ENCODE measurements at regions not wholly inside any gene's neighbourhood (a gene's known extent, or its start where the extent isn't known, plus 50 kb on each side); places are given as distances from the start of the nearest gene placed in this dataset.
"Not testable (repeated sequence)": the region's sequence is repeated elsewhere in the genome, so short reads cannot be mapped to it uniquely, and the experiment has no call there.

GRCh38 chr7:39791035-39791434 lies 159.0 kb upstream of the CDK13 start:
- WGBS, result 98% methylated on average over 4 of the region's 4 CpGs
- DNase-seq (ENCODE audit: low read depth in 6 of 9, low spot score in 9 of 9), result not testable (repeated sequence)

GRCh38 chr7:39791911-39792310 lies 158.1 kb upstream of the CDK13 start:
- H3K4me3 ChIP-seq (ENCODE audit: low read length in 2 of 2); H3K9me3 ChIP-seq (ENCODE audit: control insufficient read depth in 2 of 2, insufficient read depth in 1 of 2, low read length in 1 of 2); H3K27ac ChIP-seq (ENCODE audit: low read depth in 1 of 2, low read length in 1 of 2); H3K4me1 ChIP-seq (ENCODE audit: control insufficient read depth in 2 of 2, insufficient read depth in 2 of 2, low read length in 2 of 2); H3K36me3 ChIP-seq (ENCODE audit: control insufficient read depth in 2 of 2, insufficient read depth in 2 of 2, low read length in 1 of 2); H3K27me3 ChIP-seq (ENCODE audit: control insufficient read depth in 2 of 2, insufficient read depth in 1 of 2, low read length in 1 of 2); DNase-seq (ENCODE audit: low read depth in 6 of 9, low spot score in 9 of 9): not testable (repeated sequence)
- 96% methylated on average over 16 of the region's 16 CpGs for WGBS

More at GRCh38 chr7:39791035-39791434, 159.0 kb upstream of the CDK13 start:
- H3K36me3 ChIP-seq (ENCODE audit: control insufficient read depth in 2 of 2, insufficient read depth in 2 of 2, low read length in 1 of 2); H3K4me3 ChIP-seq (ENCODE audit: low read length in 2 of 2); H3K27ac ChIP-seq (ENCODE audit: low read depth in 1 of 2, low read length in 1 of 2); H3K9me3 ChIP-seq (ENCODE audit: control insufficient read depth in 2 of 2, insufficient read depth in 1 of 2, low read length in 1 of 2); H3K4me1 ChIP-seq (ENCODE audit: control insufficient read depth in 2 of 2, insufficient read depth in 2 of 2, low read length in 2 of 2); H3K27me3 ChIP-seq (ENCODE audit: control insufficient read depth in 2 of 2, insufficient read depth in 1 of 2, low read length in 1 of 2): not testable (repeated sequence)

DNA sequence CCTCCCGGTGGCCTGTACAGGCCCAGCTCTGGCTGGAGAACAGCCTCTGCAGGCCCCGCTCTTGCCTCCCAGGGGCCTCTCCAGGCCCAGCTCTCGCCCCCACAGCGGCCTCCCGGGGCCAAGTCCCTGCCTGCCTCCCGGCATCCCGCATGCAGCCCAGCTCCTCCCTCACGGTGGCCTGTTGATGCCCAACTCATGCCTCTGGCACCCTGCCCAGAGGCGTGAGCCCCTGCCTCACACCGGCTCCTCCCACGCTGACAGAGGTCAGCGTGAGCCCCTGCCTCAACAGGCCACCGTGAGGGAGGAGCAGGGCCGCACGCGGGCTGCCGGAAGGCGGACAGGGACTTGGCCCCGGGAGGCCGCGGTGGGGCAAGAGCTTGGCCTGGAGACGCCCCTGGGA lies 157.0 kb upstream of the CDK13 start:
- not testable (repeated sequence) for H3K36me3 ChIP-seq (ENCODE audit: control insufficient read depth in 2 of 2, insufficient read depth in 2 of 2, low read length in 1 of 2); H3K27me3 ChIP-seq (ENCODE audit: control insufficient read depth in 2 of 2, insufficient read depth in 1 of 2, low read length in 1 of 2); H3K27ac ChIP-seq (ENCODE audit: low read depth in 1 of 2, low read length in 1 of 2); H3K9me3 ChIP-seq (ENCODE audit: control insufficient read depth in 2 of 2, insufficient read depth in 1 of 2, low read length in 1 of 2); H3K4me3 ChIP-seq (ENCODE audit: low read length in 2 of 2); H3K4me1 ChIP-seq (ENCODE audit: control insufficient read depth in 2 of 2, insufficient read depth in 2 of 2, low read length in 2 of 2); DNase-seq (ENCODE audit: low read depth in 6 of 9, low spot score in 9 of 9)
- 97% methylated on average over 22 of the region's 22 CpGs for WGBS

DNA sequence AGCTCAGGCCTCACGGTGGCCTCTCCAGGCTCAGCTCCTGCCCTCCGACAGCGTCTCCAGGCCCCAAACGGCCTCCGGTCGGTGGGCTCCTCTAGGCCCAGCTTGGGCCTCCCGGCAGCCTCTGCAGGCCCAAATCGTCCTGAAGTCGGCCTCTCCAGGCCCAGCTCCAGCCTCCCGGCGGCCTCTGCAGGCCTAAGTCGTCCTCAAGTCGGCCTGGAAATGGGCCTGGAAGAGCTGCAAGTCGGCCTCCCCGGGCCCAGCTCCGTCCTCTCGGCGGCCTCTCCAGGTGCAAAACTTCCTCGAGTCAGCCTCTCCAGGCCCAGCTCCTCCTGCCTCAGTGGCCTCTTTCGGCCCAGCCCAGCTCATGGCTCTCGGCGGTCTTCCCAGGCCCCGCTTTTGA lies 156.2 kb upstream of the CDK13 start:
- DNase-seq (ENCODE audit: low read depth in 6 of 9, low spot score in 9 of 9); H3K9me3 ChIP-seq (ENCODE audit: control insufficient read depth in 2 of 2, insufficient read depth in 1 of 2, low read length in 1 of 2): not testable (repeated sequence)
- WGBS, result 97% methylated on average over 23 of the region's 23 CpGs

DNA sequence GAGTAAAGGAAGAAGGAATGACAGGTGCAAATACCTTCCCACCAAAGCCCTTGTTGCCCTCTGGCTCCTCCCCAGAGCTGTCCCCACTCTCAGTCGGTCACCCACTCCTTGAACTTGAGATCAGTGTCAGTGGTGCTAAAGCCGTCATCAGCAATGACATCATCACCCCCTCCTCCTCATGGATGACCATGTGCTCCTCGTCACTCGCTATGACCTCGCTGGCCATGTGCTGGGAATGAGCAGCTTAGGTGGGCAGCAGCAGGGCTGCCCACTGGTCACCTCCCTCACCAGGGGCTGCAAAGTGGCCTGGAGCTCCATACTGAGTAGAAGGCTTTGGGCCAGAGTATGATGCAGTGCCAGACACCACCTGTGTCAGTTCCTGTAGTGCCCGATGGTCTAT lies 153.1 kb upstream of the CDK13 start:
- WGBS, result 97% methylated on average over 4 of the region's 6 CpGs
- H3K27me3 ChIP-seq (ENCODE audit: control insufficient read depth in 2 of 2, insufficient read depth in 1 of 2, low read length in 1 of 2); H3K27ac ChIP-seq (ENCODE audit: low read depth in 1 of 2, low read length in 1 of 2); DNase-seq (ENCODE audit: low read depth in 6 of 9, low spot score in 9 of 9); H3K4me3 ChIP-seq (ENCODE audit: low read length in 2 of 2); H3K9me3 ChIP-seq (ENCODE audit: control insufficient read depth in 2 of 2, insufficient read depth in 1 of 2, low read length in 1 of 2); H3K4me1 ChIP-seq (ENCODE audit: control insufficient read depth in 2 of 2, insufficient read depth in 2 of 2, low read length in 2 of 2); H3K36me3 ChIP-seq (ENCODE audit: control insufficient read depth in 2 of 2, insufficient read depth in 2 of 2, low read length in 1 of 2): not testable (repeated sequence)

More for the DNA sequence above, 156.2 kb upstream of the CDK13 start:
- not testable (repeated sequence) for H3K4me1 ChIP-seq (ENCODE audit: control insufficient read depth in 2 of 2, insufficient read depth in 2 of 2, low read length in 2 of 2); H3K36me3 ChIP-seq (ENCODE audit: control insufficient read depth in 2 of 2, insufficient read depth in 2 of 2, low read length in 1 of 2); H3K27me3 ChIP-seq (ENCODE audit: control insufficient read depth in 2 of 2, insufficient read depth in 1 of 2, low read length in 1 of 2); H3K27ac ChIP-seq (ENCODE audit: low read depth in 1 of 2, low read length in 1 of 2); H3K4me3 ChIP-seq (ENCODE audit: low read length in 2 of 2)

- 86% methylated on average over 10 of the region's 10 CpGs for WGBS
Observed at GRCh38 chr7:39798077-39798476, 152.0 kb upstream of the CDK13 start.

GRCh38 chr7:39808796-39809481 lies 141.1 kb upstream of the CDK13 start:
- DNase-seq (ENCODE audit: low read depth in 6 of 9, low spot score in 9 of 9), result no peak

More at GRCh38 chr7:39798077-39798476, 152.0 kb upstream of the CDK13 start:
- not testable (repeated sequence) for H3K36me3 ChIP-seq (ENCODE audit: control insufficient read depth in 2 of 2, insufficient read depth in 2 of 2, low read length in 1 of 2); H3K9me3 ChIP-seq (ENCODE audit: control insufficient read depth in 2 of 2, insufficient read depth in 1 of 2, low read length in 1 of 2); H3K4me1 ChIP-seq (ENCODE audit: control insufficient read depth in 2 of 2, insufficient read depth in 2 of 2, low read length in 2 of 2); H3K4me3 ChIP-seq (ENCODE audit: low read length in 2 of 2); H3K27me3 ChIP-seq (ENCODE audit: control insufficient read depth in 2 of 2, insufficient read depth in 1 of 2, low read length in 1 of 2); H3K27ac ChIP-seq (ENCODE audit: low read depth in 1 of 2, low read length in 1 of 2); DNase-seq (ENCODE audit: low read depth in 6 of 9, low spot score in 9 of 9)

DNA sequence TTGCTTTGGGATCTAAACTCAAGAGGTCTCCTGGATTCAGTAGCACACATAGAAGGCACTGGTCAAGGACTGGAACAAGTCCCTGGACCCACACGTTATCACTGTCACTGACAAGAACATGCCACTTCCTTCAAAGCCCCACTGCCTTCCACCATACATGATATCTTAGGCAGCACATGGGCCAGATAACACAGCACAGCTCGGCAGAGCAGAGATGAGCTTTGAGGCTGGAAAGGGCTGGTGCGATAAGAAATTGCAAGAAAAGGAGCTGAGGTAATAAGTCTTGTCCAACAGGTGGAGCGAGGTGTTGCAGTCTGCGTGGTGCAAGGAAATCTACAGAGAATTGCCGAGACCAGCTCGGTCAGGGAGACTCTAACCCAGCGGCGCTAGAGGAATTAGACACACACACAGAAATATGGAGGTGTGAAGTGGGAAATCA lies 139.8 kb upstream of the CDK13 start:
- WGBS, result 96% methylated on average over 9 of the region's 9 CpGs
- DNase-seq (ENCODE audit: low read depth in 6 of 9, low spot score in 9 of 9), result no peak
- Histone ChIP-seq H3K27ac (ENCODE audit: low read depth in 1 of 2, low read length in 1 of 2) (no peak overlapping the region), H3K4me1 (ENCODE audit: control insufficient read depth in 2 of 2, insufficient read depth in 2 of 2, low read length in 2 of 2) (no peaks in the 10 kb centered on the region), H3K27me3 (ENCODE audit: control insufficient read depth in 2 of 2, insufficient read depth in 1 of 2, low read length in 1 of 2) (no peaks in the 10 kb centered on the region), H3K9me3 (ENCODE audit: control insufficient read depth in 2 of 2, insufficient read depth in 1 of 2, low read length in 1 of 2) (no peaks in the 10 kb centered on the region), H3K4me3 (ENCODE audit: low read length in 2 of 2) (no peak overlapping the region), H3K36me3 (ENCODE audit: control insufficient read depth in 2 of 2, insufficient read depth in 2 of 2, low read length in 1 of 2) (no peaks in the 10 kb centered on the region)

More at GRCh38 chr7:39808796-39809481, 141.1 kb upstream of the CDK13 start:
- no peaks in the 10 kb centered on the region for H3K36me3 ChIP-seq (ENCODE audit: control insufficient read depth in 2 of 2, insufficient read depth in 2 of 2, low read length in 1 of 2)
- no peaks in the 10 kb centered on the region for H3K27me3 ChIP-seq (ENCODE audit: control insufficient read depth in 2 of 2, insufficient read depth in 1 of 2, low read length in 1 of 2)
- H3K4me1 ChIP-seq (ENCODE audit: control insufficient read depth in 2 of 2, insufficient read depth in 2 of 2, low read length in 2 of 2), result no peaks in the 10 kb centered on the region
- H3K4me3 ChIP-seq (ENCODE audit: low read length in 2 of 2), result no peak overlapping the region
- H3K9me3 ChIP-seq (ENCODE audit: control insufficient read depth in 2 of 2, insufficient read depth in 1 of 2, low read length in 1 of 2), result no peaks in the 10 kb centered on the region
- 77% methylated on average over 10 of the region's 10 CpGs for WGBS
- H3K27ac ChIP-seq (ENCODE audit: low read depth in 1 of 2, low read length in 1 of 2), result no peak overlapping the region

DNA sequence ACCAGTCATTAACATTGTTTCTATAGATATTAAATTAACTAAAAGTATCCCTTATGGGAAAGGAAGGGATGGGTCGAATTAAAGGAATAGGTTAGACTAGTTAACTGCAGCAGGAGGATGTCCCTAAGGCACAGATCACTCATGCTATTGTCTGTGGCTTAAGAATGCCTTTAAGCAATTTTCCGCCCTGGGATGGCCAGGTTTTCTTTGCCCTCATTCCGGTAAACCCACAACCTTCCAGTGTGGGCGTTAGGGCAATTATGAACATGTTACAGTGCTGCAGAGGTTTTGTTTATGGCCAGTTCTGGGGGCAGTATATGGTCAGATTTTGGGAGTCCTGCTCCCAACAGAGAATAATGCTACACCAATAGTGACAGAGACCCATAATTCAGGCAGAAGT lies 139.3 kb upstream of the CDK13 start:
- Histone ChIP-seq H3K27ac (ENCODE audit: low read depth in 1 of 2, low read length in 1 of 2) (no peak overlapping the region), H3K9me3 (ENCODE audit: control insufficient read depth in 2 of 2, insufficient read depth in 1 of 2, low read length in 1 of 2) (no peaks in the 10 kb centered on the region), H3K36me3 (ENCODE audit: control insufficient read depth in 2 of 2, insufficient read depth in 2 of 2, low read length in 1 of 2) (no peaks in the 10 kb centered on the region), H3K4me3 (ENCODE audit: low read length in 2 of 2) (no peak overlapping the region), H3K27me3 (ENCODE audit: control insufficient read depth in 2 of 2, insufficient read depth in 1 of 2, low read length in 1 of 2) (no peaks in the 10 kb centered on the region), H3K4me1 (ENCODE audit: control insufficient read depth in 2 of 2, insufficient read depth in 2 of 2, low read length in 2 of 2) (no peaks in the 10 kb centered on the region)
- 96% methylated on average over 4 of the region's 4 CpGs for WGBS
- DNase-seq (ENCODE audit: low read depth in 6 of 9, low spot score in 9 of 9), result no peak

Measured in thymus (tissue), 11 donors.